Panc1 (cell line): ENCODE measurements at regions not wholly inside any gene's neighbourhood (a gene's known extent, or its start where the extent isn't known, plus 50 kb on each side); places are given as distances from the start of the nearest gene placed in this dataset.

ENCODE experiments used
- ATAC-seq: fragments of 200-7000 bp; cut with Tn5 transposase; 2 replicates; pipeline ENCODE4 v1.9.1; 2020; ENCODE audit warnings: mild to moderate bottlenecking, moderate library complexity
- BruUV-seq: library from RNA; stranded (reverse); fragments of 400-500 nt; replicated peaks from 2 replicates; lab custom pipeline; 2021; lab: Mats Ljungman, UMichigan
- CTCF ChIA-PET: fragments of 300-600 bp; sonication (Branson Sonifier 250); formaldehyde crosslinking; loops from one replicate; lab custom pipeline; 2022; ENCODE audit warnings: antibody characterized with exemption; lab: Charles Lee
- POLR2A ChIA-PET: fragments of 300-600 bp; sonication (Branson Sonifier 250); formaldehyde crosslinking; loops from one replicate; lab custom pipeline; 2022; ENCODE audit warnings: antibody characterized with exemption; lab: Charles Lee
- DNase-seq: peaks from one replicate; pipeline ENCODE4 v3.0.0-alpha.2; 2010; ENCODE audit warnings: low read depth, low spot score
- H3K27ac ChIP-seq: 2 replicates; pipeline ENCODE4 v1.5.1; 2011; ENCODE audit warnings: mild to moderate bottlenecking, low read length, inconsistent platforms
- H3K27me3 ChIP-seq: fragments of 200-500 bp; sonication (Bioruptor generic); 2 replicates; pipeline ENCODE4 v1.6.0; 2014; ENCODE audit warnings: low read length, inconsistent platforms; ENCODE audit not compliant: control insufficient read depth, insufficient read depth
- H3K36me3 ChIP-seq: fragments of 200-500 bp; sonication (Bioruptor generic); 2 replicates; pipeline ENCODE4 v1.5.1; 2014; ENCODE audit warnings: inconsistent platforms, mild to moderate bottlenecking, low read length, moderate library complexity; ENCODE audit not compliant: control insufficient read depth, insufficient read depth
- H3K4me1 ChIP-seq: 2 replicates; pipeline ENCODE4 v1.5.1; 2011; ENCODE audit warnings: inconsistent platforms, mild to moderate bottlenecking, low read length, moderate library complexity; ENCODE audit not compliant: control insufficient read depth, insufficient read depth
- H3K4me3 ChIP-seq, 2 experiments: 2 replicates each; pipeline ENCODE4 v1.5.1; 2011 to 2012; ENCODE audit warnings: low read depth in 2 of 2, low read length in 2 of 2, mild to moderate bottlenecking in 2 of 2, inconsistent platforms in 1 of 2, moderate library complexity in 1 of 2
- H3K9me3 ChIP-seq: fragments of 200-500 bp; sonication (Bioruptor generic); 2 replicates; pipeline ENCODE4 v1.5.1; 2014; ENCODE audit warnings: low read depth, mild to moderate bottlenecking, inconsistent platforms, low read length, moderate library complexity; ENCODE audit not compliant: control insufficient read depth, insufficient read depth
- POLR2AphosphoS5 ChIP-seq: IDR thresholded peaks from 2 replicates; pipeline ENCODE4 v1.6.1; 2012; ENCODE audit warnings: mild to moderate bottlenecking, low read depth, low read length, moderate library complexity
- REST ChIP-seq, 2 experiments: IDR thresholded peaks; 2 replicates each; pipeline ENCODE4 v1.6.1; 2011 to 2012; ENCODE audit warnings: low read depth in 2 of 2, control low read depth in 1 of 2, low read length in 1 of 2, mild to moderate bottlenecking in 1 of 2, moderate library complexity in 1 of 2; ENCODE audit not compliant: insufficient read depth in 1 of 2
- SIN3A ChIP-seq: IDR thresholded peaks from 2 replicates; pipeline ENCODE4 v1.6.1; 2012; ENCODE audit warnings: low read depth, mild to moderate bottlenecking, low read length, moderate library complexity, borderline replicate concordance; ENCODE audit not compliant: insufficient read depth
- TCF7L2 ChIP-seq: IDR thresholded peaks from 2 replicates; pipeline ENCODE4 v1.6.1; 2011; ENCODE audit warnings: mild to moderate bottlenecking, low read depth, low read length, inconsistent platforms
- in situ Hi-C: cut with HindIII; loops from 2 replicates; pipeline ENCODE4 v1.10.0; 2016; ENCODE audit warnings: low sequenced_read_pairs, low pct_unique_long_range_greater_than_20kb
- intact Hi-C: fragments of 100-400 bp; cut with micrococcal nuclease; formaldehyde crosslinking; loops from one replicate; pipeline ENCODE4 v1.10.0; 2022; ENCODE audit not compliant: unreplicated experiment
- TF ChIP-seq, protein P1 (sequence below): fragments of 450-650 bp; IDR thresholded peaks from 2 replicates; pipeline ENCODE4 v1.5.1; 2017; ENCODE audit warnings: mild to moderate bottlenecking

- peak overlapping the region; percentile 55; the same call in 1 of the 2 replicates for H3K27ac ChIP-seq
- in situ Hi-C loops = no loop called here
- BruUV-seq = no TSS peak
- CTCF ChIA-PET = no interaction called here
- H3K27me3 ChIP-seq = no peaks in the 10 kb centered on the region
- H3K4me1 ChIP-seq = peaks cover 22% of the 10 kb centered on the region
- TF ChIP-seq TCF7L2 (no peak), POLR2AphosphoS5 (no peak), REST (IDR thresholded peaks at IDR 0.05; ENCODE audit: insufficient read depth in 1 of 2, low read depth in 2 of 2, low read length in 1 of 2) (no peak), SIN3A (no peak)
- TF ChIP-seq, protein P1, sequence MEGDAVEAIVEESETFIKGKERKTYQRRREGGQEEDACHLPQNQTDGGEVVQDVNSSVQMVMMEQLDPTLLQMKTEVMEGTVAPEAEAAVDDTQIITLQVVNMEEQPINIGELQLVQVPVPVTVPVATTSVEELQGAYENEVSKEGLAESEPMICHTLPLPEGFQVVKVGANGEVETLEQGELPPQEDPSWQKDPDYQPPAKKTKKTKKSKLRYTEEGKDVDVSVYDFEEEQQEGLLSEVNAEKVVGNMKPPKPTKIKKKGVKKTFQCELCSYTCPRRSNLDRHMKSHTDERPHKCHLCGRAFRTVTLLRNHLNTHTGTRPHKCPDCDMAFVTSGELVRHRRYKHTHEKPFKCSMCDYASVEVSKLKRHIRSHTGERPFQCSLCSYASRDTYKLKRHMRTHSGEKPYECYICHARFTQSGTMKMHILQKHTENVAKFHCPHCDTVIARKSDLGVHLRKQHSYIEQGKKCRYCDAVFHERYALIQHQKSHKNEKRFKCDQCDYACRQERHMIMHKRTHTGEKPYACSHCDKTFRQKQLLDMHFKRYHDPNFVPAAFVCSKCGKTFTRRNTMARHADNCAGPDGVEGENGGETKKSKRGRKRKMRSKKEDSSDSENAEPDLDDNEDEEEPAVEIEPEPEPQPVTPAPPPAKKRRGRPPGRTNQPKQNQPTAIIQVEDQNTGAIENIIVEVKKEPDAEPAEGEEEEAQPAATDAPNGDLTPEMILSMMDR = no peak
- no peak for DNase-seq
- POLR2A ChIA-PET = interaction anchor here (0.6 kb wide), 1 partner anchor 561 kb away, joined by 3 read pairs; no protein-coding TSS in a partner anchor
- no peaks in the 10 kb centered on the region for H3K36me3 ChIP-seq
- H3K9me3 ChIP-seq = peaks cover 4% of the 10 kb centered on the region; the same call in 1 of the 2 replicates
- no peak overlapping the region for H3K4me3 ChIP-seq
- ATAC-seq = no peak
- intact Hi-C loops = no loop called here
Observed at GRCh38 chr3:177606891-177607290, 409.6 kb upstream of the TBL1XR1 start.

DNA sequence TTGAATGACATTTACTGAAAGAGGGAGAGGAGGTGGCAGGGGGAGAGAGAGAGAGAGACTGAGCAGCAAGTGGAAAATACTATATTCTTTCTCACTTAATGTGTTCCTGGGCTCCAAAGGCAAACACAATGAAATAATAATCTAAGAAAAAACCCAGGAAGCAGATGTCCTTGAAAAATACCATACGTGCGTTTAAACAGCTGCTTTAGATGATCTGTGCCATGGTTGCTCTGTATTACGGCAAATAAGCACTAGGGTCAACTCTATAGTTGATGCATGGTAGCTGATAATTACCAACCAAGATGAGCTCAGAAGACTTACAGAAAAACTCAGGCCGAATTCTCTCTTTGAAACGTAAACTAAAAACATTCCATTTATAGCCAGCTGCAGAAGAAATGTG is 410.3 kb upstream of the TBL1XR1 start:
- TF ChIP-seq, protein P1 = no peak
- TF ChIP-seq SIN3A (no peak), REST (IDR thresholded peaks at IDR 0.05; ENCODE audit: insufficient read depth in 1 of 2, low read depth in 2 of 2, low read length in 1 of 2) (no peak), TCF7L2 (no peak), POLR2AphosphoS5 (no peak)
- Histone ChIP-seq H3K27ac (peak overlapping the region; percentile 55; the same call in 1 of the 2 replicates), H3K4me3 (no peak overlapping the region), H3K36me3 (no peaks in the 10 kb centered on the region), H3K4me1 (peaks cover 18% of the 10 kb centered on the region), H3K9me3 (peaks cover 4% of the 10 kb centered on the region; the same call in 1 of the 2 replicates), H3K27me3 (no peaks in the 10 kb centered on the region)
- ChIA-PET POLR2A (no interaction called here), CTCF (no interaction called here)
- BruUV-seq = no TSS peak
- no peak for DNase-seq
- ATAC-seq = no peak
- intact Hi-C loops (no loop called here), in situ Hi-C loops (no loop called here)
